ENCODE measurements at regions not wholly inside any gene's neighbourhood (a gene's known extent, or its start where the extent isn't known, plus 50 kb on each side); places are given as distances from the start of the nearest gene placed in this dataset.
"Not testable (repeated sequence)": the region's sequence is repeated elsewhere in the genome, so short reads cannot be mapped to it uniquely, and the experiment has no call there.

DNA sequence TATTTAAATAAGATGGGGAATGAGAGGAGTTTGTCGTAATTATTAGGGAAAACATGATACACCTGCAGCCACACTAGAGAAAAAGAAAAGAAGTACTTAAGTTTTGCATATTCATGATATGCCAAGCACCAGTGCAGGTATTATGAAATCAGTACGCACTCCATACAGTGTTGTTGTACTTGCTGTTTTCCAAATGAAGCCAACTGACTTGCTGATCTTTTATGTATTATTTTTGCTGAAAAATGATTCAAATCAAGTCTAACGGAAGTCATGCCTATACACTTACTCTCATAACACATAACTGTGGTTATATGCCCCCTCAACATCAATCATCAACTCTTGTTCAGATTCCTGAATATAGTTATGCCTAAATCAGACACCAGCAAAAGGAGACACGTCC lies 584.9 kb upstream of the EYS start:
- DNase-seq (ENCODE audit: low read depth): no peak

DNA sequence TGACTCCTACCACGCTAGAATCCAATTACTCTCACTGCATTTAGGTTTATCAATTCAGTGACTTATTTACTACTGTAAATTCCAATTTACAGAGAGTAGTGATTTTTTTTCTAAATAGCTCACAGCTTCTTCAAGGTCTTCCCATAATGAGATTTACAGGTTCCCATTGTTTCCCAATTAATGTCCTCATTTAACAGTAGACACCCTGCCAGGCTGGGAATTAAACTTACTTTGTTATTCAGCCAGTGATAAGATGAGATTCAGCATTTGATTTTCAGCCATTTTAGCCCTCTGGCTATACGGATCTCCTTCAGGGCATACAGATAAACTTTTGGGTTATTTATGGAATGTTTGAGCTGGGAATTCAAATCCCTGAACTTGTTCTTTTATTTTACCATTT lies 582.9 kb upstream of the EYS start:
- DNase-seq (ENCODE audit: low read depth): no peak

DNA sequence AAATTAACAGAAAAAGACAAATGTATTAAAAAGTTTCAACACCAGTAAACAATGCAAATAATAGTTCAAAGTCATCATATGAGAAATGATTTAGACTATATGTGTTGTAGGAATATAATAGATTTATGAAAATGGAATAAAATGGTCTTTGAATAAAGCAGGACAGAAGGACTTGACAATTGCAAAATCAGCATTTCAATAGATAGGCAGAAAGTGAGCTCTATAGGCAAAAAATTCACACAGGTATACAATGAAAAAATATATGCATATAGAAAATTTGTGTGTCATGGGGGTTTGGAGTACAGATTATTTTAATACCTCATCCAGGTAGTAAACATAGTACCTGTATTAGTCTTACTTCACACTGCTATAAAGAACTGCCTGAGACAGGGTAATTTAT lies 571.1 kb upstream of the EYS start:
- no peak for DNase-seq (ENCODE audit: low read depth)

DNA sequence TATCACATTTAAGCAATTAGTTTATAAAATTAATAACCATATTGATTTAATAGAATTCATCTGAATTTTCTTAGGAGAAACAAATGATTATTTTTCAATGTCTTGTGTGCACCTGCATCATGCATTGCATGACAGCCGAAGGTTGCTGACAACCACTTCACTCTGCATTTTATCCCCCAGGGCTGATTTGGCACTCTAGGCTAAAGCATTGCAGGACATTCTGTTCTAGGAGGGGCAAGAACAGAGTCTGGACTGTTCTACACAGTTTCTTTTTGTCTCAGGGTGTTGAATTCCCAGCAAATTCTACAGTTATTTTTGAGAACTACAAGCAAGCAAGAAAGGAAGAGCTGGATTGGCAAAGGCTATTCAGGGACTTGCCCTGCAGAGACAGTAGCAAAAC lies 570.4 kb upstream of the EYS start:
- no peak for DNase-seq (ENCODE audit: low read depth)

DNA sequence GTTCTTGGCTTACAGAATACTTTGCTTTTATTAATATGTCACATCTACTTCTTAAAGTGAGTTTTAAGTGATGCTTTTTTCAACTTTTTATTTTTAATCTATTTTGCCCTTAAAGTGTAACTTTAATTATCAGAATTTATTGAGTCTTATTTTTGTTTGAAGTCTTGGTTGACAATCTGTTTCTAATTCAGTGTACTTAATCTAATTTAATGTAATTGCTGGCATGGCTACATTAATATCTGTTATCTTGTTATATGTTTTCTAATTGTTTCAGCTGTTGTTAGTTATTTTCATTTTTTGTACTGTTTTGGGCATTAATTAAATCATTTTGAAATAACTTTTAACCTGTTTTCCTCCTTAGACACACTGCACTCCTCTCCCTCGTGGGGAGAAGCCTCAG lies 558.7 kb upstream of the EYS start:
- DNase-seq (ENCODE audit: low read depth): no peak

DNA sequence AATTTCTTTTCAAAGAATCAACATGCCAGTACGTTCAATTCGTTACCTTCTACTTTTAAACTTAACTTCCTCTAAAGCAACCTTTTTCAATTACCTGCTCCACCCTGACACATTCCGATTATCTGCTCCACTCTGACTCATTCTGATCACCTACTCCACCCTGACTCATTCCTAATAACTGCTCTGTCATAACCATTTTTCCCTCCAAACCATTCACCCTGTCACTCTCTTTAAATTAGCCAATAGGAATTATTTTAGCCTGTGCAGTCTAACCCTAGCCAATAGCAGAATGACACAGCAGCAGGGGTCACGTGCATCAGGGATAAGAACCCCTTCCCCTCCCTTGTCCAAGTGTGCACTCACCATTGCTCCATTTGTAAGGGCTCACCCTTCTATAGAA lies 557.4 kb upstream of the EYS start:
- DNase-seq (ENCODE audit: low read depth): no peak

DNA sequence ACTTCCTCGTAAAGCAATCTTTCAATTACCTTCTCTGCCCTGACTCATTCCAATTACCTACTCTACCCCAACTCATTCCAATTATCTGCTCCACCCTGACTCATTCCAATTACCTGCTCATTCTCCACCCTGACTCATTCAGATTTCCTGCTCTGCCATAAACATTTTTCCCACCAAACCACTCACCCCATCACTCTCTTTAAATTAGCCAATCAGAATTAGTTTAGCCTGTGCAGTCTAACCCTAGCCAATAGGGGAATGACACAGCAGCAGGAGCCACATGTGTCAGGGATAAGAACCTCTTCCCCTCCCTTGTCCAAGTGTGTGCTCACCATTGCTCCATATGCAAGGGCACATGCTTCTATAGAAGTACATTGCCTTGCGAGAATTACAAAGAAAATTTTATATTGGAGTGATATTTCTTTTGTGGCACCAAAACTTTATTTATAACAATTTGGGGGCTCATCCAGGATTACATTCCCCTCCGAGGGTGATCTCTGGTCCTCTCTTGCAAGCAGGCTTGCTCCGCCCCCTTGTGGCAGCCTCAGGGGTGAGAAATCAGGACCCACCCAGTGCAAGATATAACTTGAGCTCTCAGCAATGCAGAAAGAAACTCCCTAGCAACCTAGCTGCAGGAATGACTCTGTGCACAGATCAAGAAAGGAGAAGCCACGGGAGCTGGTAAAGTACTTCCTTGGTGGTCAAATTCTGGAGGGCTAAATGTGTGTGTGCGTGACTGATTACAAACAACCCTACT lies 551.9 kb upstream of the EYS start:
- not testable (repeated sequence) for DNase-seq (ENCODE audit: low read depth)

DNA sequence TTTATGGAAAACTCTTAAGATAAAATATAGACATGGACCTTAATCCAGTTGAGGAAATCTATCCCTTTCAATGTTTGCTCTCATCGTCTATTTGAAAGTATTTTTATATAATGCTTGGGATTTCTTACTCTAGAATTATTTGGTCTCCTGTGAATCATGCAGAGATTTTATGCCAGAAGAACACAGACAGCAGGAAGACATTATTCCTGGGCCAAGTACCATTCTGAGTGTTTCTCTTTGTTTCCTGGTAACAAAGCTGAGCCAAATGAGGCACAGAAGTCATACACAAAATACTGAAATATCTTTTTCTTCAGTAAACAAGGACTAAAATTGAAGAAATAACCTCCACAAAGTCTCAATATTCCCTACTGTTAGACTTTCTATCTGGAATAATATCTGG lies 538.2 kb upstream of the EYS start:
- DNase-seq (ENCODE audit: low read depth): peak; percentile 22

DNA sequence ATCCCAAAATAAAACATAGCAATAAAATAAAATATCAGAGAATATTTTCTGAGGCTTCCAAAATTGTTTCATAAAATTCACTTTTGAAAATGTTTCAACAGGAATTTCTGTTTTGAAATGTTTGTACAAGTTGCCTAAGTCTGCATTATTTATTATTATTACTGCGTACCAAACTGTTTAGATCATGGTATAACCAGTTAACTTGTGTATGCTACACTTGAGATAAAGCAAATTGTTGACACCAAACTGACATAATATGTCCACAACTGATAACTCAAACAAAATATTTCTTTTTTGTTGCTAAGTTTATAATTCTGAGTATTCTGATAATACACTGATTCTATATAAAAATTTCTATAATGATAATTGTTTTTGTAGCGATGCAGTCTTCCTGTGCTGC lies 531.8 kb upstream of the EYS start:
- no peak for DNase-seq (ENCODE audit: low read depth)

DNA sequence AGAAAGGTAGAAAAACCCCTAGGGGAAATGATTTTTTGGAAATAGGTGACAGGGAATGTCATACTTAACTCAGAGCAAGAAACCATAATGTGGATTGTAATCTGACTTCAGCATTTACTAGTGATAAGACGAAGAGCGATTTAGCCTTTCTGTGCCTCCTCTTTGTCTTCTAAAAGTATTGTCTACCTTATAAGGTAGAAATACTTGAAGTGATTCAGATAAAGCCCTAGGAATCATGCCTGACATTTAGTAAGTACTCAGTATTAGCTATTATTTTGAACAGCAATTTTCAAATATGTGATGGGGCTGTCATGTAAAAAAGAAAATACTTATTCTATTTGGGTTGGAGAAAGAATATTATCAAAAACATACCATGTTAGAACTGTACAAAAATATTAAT lies 525.9 kb upstream of the EYS start:
- DNase-seq (ENCODE audit: low read depth): no peak

DNA sequence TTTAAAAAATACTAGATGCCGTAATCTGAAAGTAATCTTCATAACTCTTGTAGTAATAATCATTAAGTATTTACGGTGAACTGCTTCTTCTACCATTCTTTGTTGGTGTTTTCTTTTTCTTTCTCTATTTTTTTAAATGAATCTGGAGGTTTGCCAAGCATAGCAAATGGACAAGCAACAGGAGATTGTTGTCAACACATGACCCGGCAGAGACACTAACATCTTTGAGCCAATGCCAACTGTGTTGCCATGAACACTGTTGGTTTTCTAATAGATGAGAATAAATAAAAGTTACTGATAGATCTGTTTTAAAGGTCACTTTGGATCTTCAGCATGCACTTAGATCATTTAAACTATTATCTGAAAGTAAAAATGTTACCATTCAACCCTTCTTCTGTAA lies 523.6 kb upstream of the EYS start:
- DNase-seq (ENCODE audit: low read depth): no peak

DNA sequence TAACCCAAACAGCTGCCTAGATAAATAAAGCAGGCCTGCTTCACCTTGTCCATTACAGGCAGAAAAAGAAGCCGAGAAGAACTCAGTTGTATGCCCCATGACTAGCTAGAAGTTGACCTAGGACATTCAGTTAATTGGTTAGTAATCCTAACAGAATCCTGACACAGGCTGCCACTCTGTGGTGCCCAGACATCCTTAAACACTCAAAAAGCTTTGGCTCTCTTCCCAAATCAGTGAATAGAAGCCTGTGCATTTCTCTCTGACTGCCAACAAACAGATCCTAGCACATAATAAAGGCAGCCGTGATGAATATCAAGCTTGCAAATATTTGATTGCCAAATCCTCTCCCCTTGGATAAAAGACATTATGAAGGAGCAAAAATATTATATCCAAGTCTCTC lies 519.1 kb upstream of the EYS start:
- DNase-seq (ENCODE audit: low read depth): no peak

DNA sequence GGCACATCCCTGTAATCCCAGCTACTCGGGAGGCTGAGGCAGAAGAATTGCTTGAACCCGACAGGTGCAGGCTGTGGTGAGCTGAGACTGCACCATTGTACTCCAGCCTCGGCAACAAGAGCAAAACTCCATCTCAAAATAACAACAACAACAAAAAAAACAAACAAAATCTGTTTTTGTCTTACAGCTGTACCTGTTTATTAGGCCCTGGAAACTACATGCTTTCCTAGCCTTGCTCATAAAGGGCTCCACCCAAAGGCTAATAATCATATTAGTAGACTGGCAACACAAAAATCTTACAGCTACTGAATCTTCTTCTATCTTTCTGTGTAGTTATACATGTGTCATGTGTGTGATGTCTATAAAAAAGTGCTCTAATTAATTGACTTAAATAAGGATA lies 503.9 kb upstream of the EYS start:
- no peak for DNase-seq (ENCODE audit: low read depth)

DNA sequence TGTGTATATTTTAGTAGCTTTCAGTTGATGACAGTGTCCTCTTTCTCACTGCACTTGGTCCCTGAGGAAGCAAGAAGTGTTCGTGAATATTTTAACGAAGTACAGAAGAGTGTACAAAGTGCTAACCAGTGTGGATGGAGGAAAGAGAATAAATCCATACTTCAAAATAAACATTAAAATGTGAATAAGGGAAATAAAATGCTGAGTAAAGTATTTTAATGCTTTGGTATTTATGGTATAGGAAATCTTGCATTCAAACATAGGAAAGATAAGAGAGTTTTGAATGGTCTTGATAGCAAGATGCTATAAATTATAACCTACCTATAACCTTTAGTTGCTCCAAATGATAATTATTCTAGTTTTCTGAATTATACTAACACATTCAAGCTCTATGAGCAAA lies 493.4 kb upstream of the EYS start:
- no peak for DNase-seq (ENCODE audit: low read depth)

DNA sequence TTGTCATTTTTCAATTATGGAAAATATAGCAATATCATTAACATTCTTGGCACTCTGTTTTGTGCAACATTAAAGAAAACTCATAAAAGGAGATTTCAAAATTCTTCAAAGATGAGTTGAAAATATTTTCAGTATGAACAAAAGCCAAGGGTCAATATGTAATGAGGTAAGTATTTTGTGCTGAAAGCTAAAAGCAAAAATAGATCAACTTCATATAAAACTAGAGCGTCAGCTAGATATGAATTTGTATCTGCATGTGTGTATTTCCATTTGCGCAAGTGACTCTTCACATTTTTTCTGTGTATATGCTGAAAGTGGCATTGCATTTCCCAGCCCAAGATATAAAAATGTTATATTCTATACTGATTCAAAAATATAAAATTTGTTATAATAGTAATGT lies 492.1 kb upstream of the EYS start:
- no peak for DNase-seq (ENCODE audit: low read depth)

DNA sequence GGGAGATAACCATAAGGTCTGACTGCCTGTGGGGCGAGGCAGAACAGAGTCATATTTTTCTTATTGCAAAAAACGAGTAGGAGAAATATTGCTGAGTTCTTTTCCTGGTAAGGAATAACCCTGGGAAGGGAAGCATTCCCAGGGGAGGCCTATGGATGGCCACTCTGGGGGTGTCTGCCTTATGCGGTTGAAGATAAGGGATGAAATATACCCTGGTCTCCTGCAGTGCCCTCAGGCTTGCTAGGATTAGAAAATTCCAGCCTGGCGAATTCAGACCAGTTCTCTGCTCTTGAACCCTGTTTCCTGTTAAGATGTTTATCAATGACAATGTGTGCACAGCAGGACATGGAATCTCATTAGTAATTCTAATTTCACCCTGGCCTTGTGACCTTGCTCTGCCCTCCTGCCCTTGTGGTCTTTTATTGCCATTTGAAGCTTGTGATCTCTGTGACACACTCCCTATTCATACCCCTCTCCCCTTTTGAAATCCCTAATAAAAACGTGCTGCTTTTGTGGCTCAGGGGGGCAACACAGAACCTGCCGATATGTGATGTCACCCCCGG lies 491.1 kb upstream of the EYS start:
- DNase-seq (ENCODE audit: low read depth): no peak

DNA sequence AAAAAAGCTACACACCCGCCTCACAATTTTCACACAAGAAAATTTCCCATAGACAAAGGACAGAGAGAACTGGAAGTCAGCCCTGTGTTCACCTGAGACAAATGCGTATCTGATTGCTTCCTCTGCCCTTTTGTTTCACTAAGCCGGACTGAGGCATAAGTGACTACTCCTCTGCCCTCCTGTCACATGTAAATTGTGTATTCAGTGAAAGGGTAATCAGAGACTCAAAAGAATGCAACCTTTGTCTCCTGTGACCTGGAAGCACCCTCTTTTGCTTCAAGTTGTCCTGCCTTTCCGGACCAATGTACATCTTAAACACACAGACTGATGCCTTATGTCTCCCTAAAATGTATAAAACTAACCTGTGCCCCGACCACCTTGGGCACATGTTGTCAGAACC lies 483.8 kb upstream of the EYS start:
- DNase-seq (ENCODE audit: low read depth): no peak

DNA sequence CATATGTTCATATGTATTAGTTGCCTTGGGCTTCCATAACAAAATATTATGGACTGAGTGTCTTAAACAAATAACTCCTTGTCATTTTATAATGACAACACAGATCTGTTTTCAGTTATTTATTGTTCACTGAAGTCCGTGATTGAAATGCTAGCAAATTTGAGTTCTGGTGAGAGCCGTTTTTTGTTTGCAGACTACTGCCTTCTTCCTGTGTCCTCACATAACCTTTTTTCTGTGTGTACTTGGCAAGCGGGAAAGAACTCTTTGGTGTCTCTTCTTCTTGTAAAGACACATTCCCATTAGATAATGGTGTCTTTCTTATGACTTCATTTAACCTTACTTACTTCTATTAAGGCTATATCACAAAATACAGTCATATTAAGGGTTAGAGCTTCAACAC lies 482.9 kb upstream of the EYS start:
- DNase-seq (ENCODE audit: low read depth): no peak

DNA sequence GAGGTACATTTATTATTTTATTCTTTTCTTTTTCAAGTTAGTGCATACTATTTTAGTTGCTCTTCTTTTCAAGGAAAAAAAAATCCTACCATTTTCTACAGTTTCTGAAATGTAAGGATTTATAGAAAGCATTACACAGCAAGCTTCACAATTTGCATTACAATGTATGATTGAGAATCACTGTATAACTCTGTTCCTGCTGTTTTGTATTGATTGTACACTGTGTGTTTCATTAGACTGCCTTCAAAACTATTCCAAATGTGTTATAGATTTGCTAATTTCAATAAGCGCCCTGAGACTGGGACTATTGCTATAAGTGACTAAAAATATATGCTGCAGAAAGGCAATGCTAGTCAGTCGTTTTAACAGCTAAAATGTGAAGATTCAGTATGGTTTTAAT lies 479.7 kb upstream of the EYS start:
- no peak for DNase-seq (ENCODE audit: low read depth)

DNA sequence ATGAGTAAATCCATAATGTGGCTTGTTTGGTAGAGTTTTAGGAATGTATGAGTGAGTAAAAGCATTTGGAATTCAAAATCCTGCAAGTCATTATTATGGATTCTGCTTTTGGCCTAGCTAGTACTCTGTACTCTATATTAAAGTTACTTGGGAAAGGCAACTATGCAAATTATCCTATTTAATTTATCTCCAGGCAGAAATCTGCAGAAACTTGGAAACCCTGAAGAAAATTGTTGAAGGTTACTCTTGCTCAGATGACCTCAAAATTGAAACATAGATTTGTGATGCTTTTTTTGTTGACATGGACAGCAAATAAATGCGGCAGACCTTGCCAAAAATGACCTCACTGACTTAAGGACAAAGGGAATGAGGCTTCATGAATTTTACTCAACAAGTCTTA lies 477.1 kb upstream of the EYS start:
- peak; percentile 86 for DNase-seq (ENCODE audit: low read depth)

DNA sequence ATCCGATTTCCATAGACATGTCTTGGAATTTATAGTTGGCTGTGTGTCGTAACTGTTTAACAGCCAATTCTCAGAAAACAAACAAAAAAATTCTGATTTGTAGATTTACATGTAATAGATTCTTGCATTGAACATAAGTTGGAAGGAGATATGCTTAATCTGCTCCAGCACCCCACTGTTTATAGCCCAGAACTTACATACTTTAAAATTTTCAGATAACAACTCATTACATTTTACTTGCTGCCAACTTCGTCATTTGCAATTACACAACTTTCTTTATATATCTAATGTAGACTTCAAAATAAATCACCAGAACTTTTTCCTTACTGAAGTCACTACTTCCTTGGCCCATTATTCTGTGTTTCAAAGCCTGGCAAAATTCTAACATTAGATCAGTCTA lies 472.3 kb upstream of the EYS start:
- no peak for DNase-seq (ENCODE audit: low read depth)

DNA sequence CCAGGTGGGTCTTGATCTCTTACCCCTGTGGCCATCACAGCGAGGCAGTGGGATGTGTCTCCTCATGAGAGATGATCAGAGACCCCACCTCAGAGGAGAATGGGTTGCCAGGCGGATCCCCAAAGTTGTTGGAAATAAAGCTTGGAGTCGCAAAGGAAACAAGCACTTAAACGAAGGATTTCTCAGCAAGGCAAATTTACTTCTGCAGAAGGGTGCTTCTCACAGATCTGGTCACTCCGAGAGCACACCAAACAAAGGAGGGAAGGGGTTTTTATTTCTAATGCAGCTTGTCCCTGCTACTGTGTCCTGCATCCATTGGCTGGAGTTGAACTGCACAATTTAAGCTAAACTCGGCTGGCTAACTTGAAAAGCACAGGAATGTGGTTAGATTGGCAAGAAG lies 466.6 kb upstream of the EYS start:
- no peak for DNase-seq (ENCODE audit: low read depth)

DNA sequence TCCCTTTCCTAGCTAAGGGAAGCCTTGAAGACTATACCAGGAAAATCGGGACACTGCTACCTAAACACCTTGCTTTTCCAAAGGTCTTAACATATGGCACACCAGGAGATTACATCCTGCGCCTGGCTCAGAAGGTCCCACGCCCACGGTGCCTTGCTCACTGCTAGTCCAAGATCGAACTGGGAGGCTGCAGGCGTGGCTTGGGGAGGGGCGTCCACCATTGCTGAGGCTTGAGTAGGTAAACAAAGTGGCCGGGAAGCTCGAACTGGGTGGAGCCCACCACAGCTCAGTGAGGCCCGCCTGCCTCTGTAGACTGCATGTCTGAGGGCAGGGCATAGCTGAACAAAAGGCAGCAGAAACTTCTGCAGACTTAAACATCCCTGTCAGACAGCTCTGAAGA lies 459.7 kb upstream of the EYS start:
- not testable (repeated sequence) for DNase-seq (ENCODE audit: low read depth)

DNA sequence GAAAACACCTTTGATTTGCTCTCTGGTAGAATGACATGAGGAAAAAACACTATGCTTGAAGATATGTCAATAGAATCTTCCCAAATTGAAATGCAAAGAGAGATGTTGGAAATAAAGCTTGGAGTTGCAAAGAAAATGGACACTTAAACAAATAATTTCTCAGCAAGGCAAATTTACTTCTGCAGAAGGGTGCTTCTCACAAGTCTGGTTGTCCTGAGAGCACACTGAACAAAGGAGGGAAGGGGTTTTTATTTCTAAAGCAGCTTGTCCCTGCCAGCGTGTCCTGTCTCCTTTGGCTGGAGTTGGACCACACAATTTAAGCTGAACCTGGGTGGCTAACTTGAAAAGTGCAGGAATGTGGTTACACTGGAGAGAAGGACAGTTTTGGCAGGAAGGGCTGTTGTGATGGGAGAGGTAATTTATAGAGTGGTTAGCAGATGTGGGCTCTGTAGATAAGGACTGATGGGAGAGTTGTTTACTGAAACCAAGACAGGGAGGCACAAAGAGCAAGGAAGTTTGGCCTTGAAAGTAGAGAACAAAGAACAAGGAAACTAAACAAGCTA lies 454.6 kb upstream of the EYS start:
- no peak for DNase-seq (ENCODE audit: low read depth)

Data from forelimb muscle (tissue), 1 donor.